H1 (cell line): ENCODE measurements at regions not wholly inside any gene's neighbourhood (a gene's known extent, or its start where the extent isn't known, plus 50 kb on each side); places are given as distances from the start of the nearest gene placed in this dataset.

Source experiments
- CTCF ChIA-PET: fragments of 300-600 bp; sonication (Branson Sonifier 250); formaldehyde crosslinking; loops from one replicate; lab custom pipeline; 2021; ENCODE audit not compliant: partially characterized antibody; lab: Charles Lee
- POLR2A ChIA-PET: fragments of 300-600 bp; sonication (Branson Sonifier 250); formaldehyde crosslinking; loops from one replicate; lab custom pipeline; 2021; ENCODE audit warnings: inconsistent platforms; ENCODE audit not compliant: partially characterized antibody; lab: Charles Lee
- DNase-seq, 2 experiments: peaks; one replicate each; pipeline versions ENCODE4 v3.0.0 to v3.0.0-alpha.2; 2010 to 2022; ENCODE audit warnings: low spot score in 2 of 2, low read depth in 1 of 2, mixed read lengths in 1 of 2
- FAIRE-seq: peaks from 2 replicates; lab custom pipeline; 2011; peaks lifted over from hg19 to GRCh38; lab: Jason Lieb, UNC
- H2AFZ ChIP-seq: 2 replicates; pipeline ENCODE4 v1.8.1; 2012; ENCODE audit warnings: low read length, inconsistent platforms
- H2AK5ac ChIP-seq: 2 replicates; pipeline ENCODE4 v1.6.1; 2013; ENCODE audit warnings: low read depth, low read length
- H2BK120ac ChIP-seq: replicated peaks from 2 replicates; pipeline ENCODE3; 2013; ENCODE audit warnings: low read depth, low read length, inconsistent platforms
- H2BK12ac ChIP-seq: 2 replicates; pipeline ENCODE4 v1.6.1; 2013; ENCODE audit warnings: low read depth, low read length
- H2BK15ac ChIP-seq: 2 replicates; pipeline ENCODE4 v1.6.1; 2013; ENCODE audit warnings: low read length
- H2BK20ac ChIP-seq: 2 replicates; pipeline ENCODE4 v1.6.1; 2013; ENCODE audit warnings: low read length
- H2BK5ac ChIP-seq: 2 replicates; pipeline ENCODE4 v1.6.1; 2013; ENCODE audit warnings: low read depth, low read length
- H3K14ac ChIP-seq: 2 replicates; pipeline ENCODE4 v1.6.1; 2013; ENCODE audit warnings: inconsistent platforms; ENCODE audit not compliant: insufficient read length
- H3K18ac ChIP-seq: 2 replicates; pipeline ENCODE4 v1.6.1; 2013; ENCODE audit warnings: low read length; ENCODE audit errors: extremely low read depth
- H3K23ac ChIP-seq: 2 replicates; pipeline ENCODE4 v1.6.1; 2013; ENCODE audit warnings: inconsistent platforms; ENCODE audit not compliant: insufficient read length
- H3K23me2 ChIP-seq: 2 replicates; pipeline ENCODE4 v1.6.1; 2013; ENCODE audit warnings: low read depth, low read length
- H3K27ac ChIP-seq: 2 replicates; pipeline ENCODE4 v1.6.1; 2011; ENCODE audit warnings: low read depth, low read length, inconsistent platforms
- H3K27me3 ChIP-seq, 4 experiments: replicated peaks in 1 of 4; 1 replicate in 1 of 4; 2 replicates in 3 of 4; pipeline versions ENCODE4 v1.6.1 to v1.8.1; 2011 to 2013; ENCODE audit warnings: low read length in 3 of 4, mild to moderate bottlenecking in 3 of 4, inconsistent platforms in 2 of 4, mixed read lengths in 2 of 4, moderate library complexity in 1 of 4; ENCODE audit not compliant: control insufficient read depth in 3 of 4, insufficient read depth in 3 of 4; ENCODE audit errors: extremely low read depth in 1 of 4
- H3K36me3 ChIP-seq, 4 experiments: 2 replicates each; pipeline versions ENCODE4 v1.6.1 to v1.8.1; 2011 to 2013; ENCODE audit warnings: mild to moderate bottlenecking in 4 of 4, low read length in 3 of 4, moderate library complexity in 2 of 4, control low read depth in 1 of 4, inconsistent platforms in 1 of 4; ENCODE audit not compliant: insufficient read depth in 4 of 4, control insufficient read depth in 2 of 4
- H3K4ac ChIP-seq: replicated peaks from 2 replicates; pipeline ENCODE3; 2013; ENCODE audit warnings: low read length, low read depth, mixed read lengths, inconsistent platforms; ENCODE audit not compliant: insufficient read length
- H3K4me1 ChIP-seq, 4 experiments: replicated peaks in 1 of 4; 1 replicate in 1 of 4; 2 replicates in 3 of 4; pipeline versions ENCODE4 v1.6.1 to v1.8.1; 2011 to 2013; ENCODE audit warnings: low read length in 3 of 4, inconsistent platforms in 2 of 4, mixed read lengths in 1 of 4; ENCODE audit not compliant: insufficient read depth in 4 of 4, control insufficient read depth in 3 of 4
- H3K4me2 ChIP-seq, 2 experiments: 2 replicates each; pipeline versions ENCODE4 v1.6.1 to v1.8.1; 2011 to 2013; ENCODE audit warnings: low read depth in 2 of 2, low read length in 2 of 2, control low read depth in 1 of 2, inconsistent platforms in 1 of 2, mild to moderate bottlenecking in 1 of 2; ENCODE audit not compliant: insufficient read depth in 1 of 2
- H3K4me3 ChIP-seq, 4 experiments: fragments of 200-600, 300-600 bp in 1 of 4; sonication (generic), shearing (Covaris generic), sonication (Bioruptor Twin) in 1 of 4; 2 replicates each; pipeline versions ENCODE4 v1.5.1 to v1.8.1; 2011 to 2016; ENCODE audit warnings: low read length in 4 of 4, low read depth in 3 of 4, control low read depth in 2 of 4, inconsistent platforms in 2 of 4, mild to moderate bottlenecking in 2 of 4, mixed read lengths in 1 of 4, moderate library complexity in 1 of 4; ENCODE audit not compliant: insufficient read depth in 2 of 4; ENCODE audit errors: extremely low read depth in 1 of 4
- H3K56ac ChIP-seq: replicated peaks from 2 replicates; pipeline ENCODE3; 2013; ENCODE audit warnings: low read depth, mild to moderate bottlenecking, mixed read lengths, low read length, inconsistent platforms; ENCODE audit not compliant: insufficient read length
- H3K79me1 ChIP-seq: 2 replicates; pipeline ENCODE4 v1.6.1; 2013; ENCODE audit warnings: low read depth, low read length, control low read depth
- H3K79me2 ChIP-seq, 2 experiments: 2 replicates each; pipeline versions ENCODE4 v1.6.1 to v1.8.1; 2012 to 2013; ENCODE audit warnings: low read length in 2 of 2, mild to moderate bottlenecking in 2 of 2, inconsistent platforms in 1 of 2; ENCODE audit not compliant: insufficient read depth in 2 of 2, control insufficient read depth in 1 of 2
- H3K9ac ChIP-seq, 4 experiments: replicated peaks in 1 of 4; 1 replicate in 1 of 4; 2 replicates in 3 of 4; pipeline versions ENCODE4 v1.6.1 to v1.8.1; 2011 to 2013; ENCODE audit warnings: low read depth in 3 of 4, low read length in 3 of 4, control low read depth in 2 of 4, mild to moderate bottlenecking in 2 of 4, moderate library complexity in 2 of 4, inconsistent platforms in 1 of 4; ENCODE audit errors: extremely low read depth in 1 of 4
- H3K9me3 ChIP-seq, 2 experiments: 2 replicates each; pipeline versions ENCODE4 v1.6.1 to v1.8.1; 2012 to 2013; ENCODE audit warnings: mild to moderate bottlenecking in 2 of 2, moderate library complexity in 2 of 2, control low read depth in 1 of 2, inconsistent platforms in 1 of 2, low read depth in 1 of 2, low read length in 1 of 2, mixed read lengths in 1 of 2; ENCODE audit not compliant: insufficient read depth in 2 of 2
- H4K20me1 ChIP-seq, 2 experiments: replicated peaks in 1 of 2; 2 replicates each; pipeline versions ENCODE3 to v1.8.1; 2011 to 2013; ENCODE audit warnings: inconsistent platforms in 2 of 2, low read length in 2 of 2, mild to moderate bottlenecking in 1 of 2; ENCODE audit not compliant: insufficient read depth in 2 of 2, control insufficient read depth in 1 of 2
- H4K5ac ChIP-seq: 2 replicates; pipeline ENCODE4 v1.6.1; 2013; ENCODE audit warnings: low read length, low read depth, mixed read lengths, inconsistent platforms; ENCODE audit not compliant: insufficient read length
- H4K8ac ChIP-seq: 2 replicates; pipeline ENCODE4 v1.8.0; 2013; ENCODE audit warnings: mild to moderate bottlenecking, moderate library complexity, low read length, inconsistent platforms; ENCODE audit not compliant: insufficient read depth; ENCODE audit errors: extremely low read depth
- H4K91ac ChIP-seq: replicated peaks from 2 replicates; pipeline ENCODE3; 2013; ENCODE audit warnings: low read length, mixed read lengths, inconsistent platforms; ENCODE audit not compliant: insufficient read length
- BCL11A ChIP-seq, 2 experiments: IDR thresholded peaks; one replicate each; pipeline ENCODE4 v1.6.1; 2011; ENCODE audit warnings: low read depth in 2 of 2, low read length in 2 of 2, mild to moderate bottlenecking in 2 of 2
- BRCA1 ChIP-seq: IDR thresholded peaks from 2 replicates; pipeline ENCODE4 v1.6.1; 2012; ENCODE audit warnings: low read depth, low read length, improper control_type of control experiment
- CBX5 ChIP-seq: fragments of 300-800, 300-1000 bp; sonication (generic); IDR thresholded peaks from 2 replicates; pipeline ENCODE4 v1.7.1; 2016; ENCODE audit warnings: antibody characterized with exemption, low read length, low read depth
- CHD2 ChIP-seq: IDR thresholded peaks from 2 replicates; pipeline ENCODE4 v1.6.1; 2012; ENCODE audit warnings: low read length, improper control_type of control experiment
- E2F6 ChIP-seq: IDR thresholded peaks from 2 replicates; pipeline ENCODE4 v1.6.1; 2012; ENCODE audit warnings: inconsistent platforms
- RFX5 ChIP-seq: IDR thresholded peaks from 2 replicates; pipeline ENCODE4 v1.6.1; 2011; ENCODE audit warnings: low read depth, low read length, improper control_type of control experiment, borderline replicate concordance
- SRF ChIP-seq: IDR thresholded peaks from 2 replicates; pipeline ENCODE4 v1.6.1; 2011; ENCODE audit warnings: mild to moderate bottlenecking, low read depth, low read length, moderate library complexity
- YY1 ChIP-seq: IDR thresholded peaks from 2 replicates; pipeline ENCODE4 v1.6.1; 2011; ENCODE audit warnings: low read depth, mild to moderate bottlenecking, low read length
- WGBS, 2 experiments: shearing (Covaris generic) in 1 of 2; methylation state at CpG; one replicate each; pipeline versions ENCODE4 v1.1.6 to v1.1.7; 2013 to 2015; ENCODE audit warnings: low lambda C conversion rate in 2 of 2, mixed read lengths in 2 of 2, inconsistent platforms in 1 of 2, low coverage in 1 of 2, missing lambda C conversion rate in 1 of 2; ENCODE audit not compliant: insufficient replicate concordance in 2 of 2, insufficient coverage in 1 of 2, insufficient read length in 1 of 2; ENCODE audit errors: extremely low coverage in 1 of 2, missing lambda C conversion rate in 1 of 2; 5-methylcytosine and 5-hydroxymethylcytosine counted together

DNA sequence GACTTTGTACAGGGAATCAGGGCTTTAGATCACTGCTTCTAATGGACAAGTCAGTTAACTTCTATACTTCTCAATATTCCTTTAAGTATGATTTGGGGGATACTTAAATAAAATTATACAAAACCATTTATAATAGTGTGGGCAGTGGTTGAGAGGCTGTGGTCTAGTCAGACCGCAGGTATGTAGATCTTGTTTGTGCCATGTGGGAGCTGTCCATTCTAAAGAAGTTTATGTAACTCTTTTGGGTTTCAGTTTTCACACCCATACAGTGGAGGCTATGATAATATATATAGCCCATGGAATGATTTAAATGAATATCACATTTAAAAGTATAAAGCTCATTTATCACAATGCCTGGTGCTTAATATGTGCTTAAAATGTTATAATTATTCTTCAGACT is 654.3 kb upstream of the KIF2B start:
- no peaks in the 10 kb centered on the region for H3K36me3 ChIP-seq
- H3K27ac ChIP-seq, result no peak overlapping the region
- H3K79me2 ChIP-seq, result no peaks in the 10 kb centered on the region
- H3K27me3 ChIP-seq, result no peaks in the 10 kb centered on the region
- no peak overlapping the region for H3K4ac ChIP-seq
- WGBS, 2 experiments, result 92% methylated on average over 1 of the region's 1 CpG; no CpG with 5 or more reads in 1 of the 2 experiments
- H4K91ac ChIP-seq, result no peak overlapping the region
- H3K56ac ChIP-seq, result no peak overlapping the region
- no peak overlapping the region for H3K14ac ChIP-seq
- H3K18ac ChIP-seq, result no peak overlapping the region
- ChIA-PET POLR2A (no interaction called here), CTCF (no interaction called here)
- FAIRE-seq (no peak), DNase-seq (no peak)
- H2BK15ac ChIP-seq, result no peak overlapping the region
- no peaks in the 10 kb centered on the region for H3K79me1 ChIP-seq
- no peaks in the 10 kb centered on the region for H3K9me3 ChIP-seq
- no peak overlapping the region for H3K4me2 ChIP-seq
- no peak overlapping the region for H2BK20ac ChIP-seq
- H2BK12ac ChIP-seq, result no peak overlapping the region
- H4K20me1 ChIP-seq, result no peaks in the 10 kb centered on the region
- TF ChIP-seq E2F6 (no peak), CHD2 (no peak), YY1 (no peak), CBX5 (no peak), BRCA1 (no peak), SRF (no peak), BCL11A (IDR thresholded peaks at IDR 0.05; ENCODE audit: low read depth in 2 of 2, low read length in 2 of 2) (no peak), RFX5 (no peak)
- H4K8ac ChIP-seq, result no peak overlapping the region
- no peak overlapping the region for H2BK5ac ChIP-seq
- no peak overlapping the region for H2AFZ ChIP-seq
- H3K23me2 ChIP-seq, result no peaks in the 10 kb centered on the region
- no peak overlapping the region for H3K23ac ChIP-seq
- H3K4me1 ChIP-seq, result no peaks in the 10 kb centered on the region
- no peak overlapping the region for H3K4me3 ChIP-seq
- H3K9ac ChIP-seq, result no peak overlapping the region
- H4K5ac ChIP-seq, result no peak overlapping the region
- no peak overlapping the region for H2BK120ac ChIP-seq
- H2AK5ac ChIP-seq, result no peak overlapping the region
